ENCODE measurements at regions not wholly inside any gene's neighbourhood (a gene's known extent, or its start where the extent isn't known, plus 50 kb on each side); places are given as distances from the start of the nearest gene placed in this dataset.

- Histone ChIP-seq H3K79me2 (replicated peaks; ENCODE audit: insufficient read depth) (no peaks in the 10 kb centered on the region), H3K27ac (ENCODE audit: low read depth) (no peak overlapping the region), H3K4me3 (no peak overlapping the region), H3K27me3 (ENCODE audit: insufficient read depth) (0 out of 2 replicates have a peak, but pooled peaks cover 7% of the 10 kb centered on the region), H3F3A (replicated peaks; ENCODE audit: low read depth) (no peaks in the 10 kb centered on the region), H3K9me2 (ENCODE audit: insufficient read depth) (no peaks in the 10 kb centered on the region), H2AFZ (no peak overlapping the region), H3K36me3 (ENCODE audit: insufficient read depth) (no peaks in the 10 kb centered on the region), H3K4me1 (ENCODE audit: insufficient read depth) (no peaks in the 10 kb centered on the region), H4K20me1 (replicated peaks; ENCODE audit: insufficient read depth) (no peaks in the 10 kb centered on the region), H3K4me2 (no peak overlapping the region)
- DNase-seq (ENCODE audit: low spot score) = no peak
- no peak for ATAC-seq
- peaks cover 2% of the 10 kb centered on the region for H3K27me3 Mint-ChIP-seq (ENCODE audit: insufficient read depth, low read depth, poor library complexity)
- H3K9me3 Mint-ChIP-seq = no peaks in the 10 kb centered on the region; the same call in 2 of the 3 replicates
- H3K36me3 Mint-ChIP-seq (ENCODE audit: low read depth) = no peaks in the 10 kb centered on the region
- no peak overlapping the region for H3K4me3 Mint-ChIP-seq
- TF ChIP-seq ETS1 (IDR thresholded peaks at IDR 0.05) (no peak), JUNB (IDR thresholded peaks at IDR 0.05; ENCODE audit: unreplicated experiment) (no peak), ZNF114 (CRISPR knock-in tag; IDR thresholded peaks at IDR 0.05) (no peak), POLR2AphosphoS5 (IDR thresholded peaks at IDR 0.05; ENCODE audit: low read depth) (no peak)
- H3K27ac Mint-ChIP-seq = no peak overlapping the region
- peaks cover 3% of the 10 kb centered on the region; the same call in 2 of the 3 replicates for H3K4me1 Mint-ChIP-seq
Measured at GRCh38 chr10:107451047-107451446, 286.5 kb upstream of the SORCS1 start.

- no peak overlapping the region for H3K27ac Mint-ChIP-seq
- H3F3A ChIP-seq (replicated peaks; ENCODE audit: low read depth) = no peaks in the 10 kb centered on the region
- no peaks in the 10 kb centered on the region for H3K36me3 ChIP-seq (ENCODE audit: insufficient read depth)
- H4K20me1 ChIP-seq (replicated peaks; ENCODE audit: insufficient read depth) = no peaks in the 10 kb centered on the region
- no peaks in the 10 kb centered on the region for H3K9me3 Mint-ChIP-seq
- no peaks in the 10 kb centered on the region for H3K79me2 ChIP-seq (replicated peaks; ENCODE audit: insufficient read depth)
- H3K27ac ChIP-seq (ENCODE audit: low read depth) = no peak overlapping the region
- H3K9me2 ChIP-seq (ENCODE audit: insufficient read depth) = no peaks in the 10 kb centered on the region
- H3K4me1 ChIP-seq (ENCODE audit: insufficient read depth) = no peaks in the 10 kb centered on the region
- H3K4me3 Mint-ChIP-seq = no peak overlapping the region
- H3K27me3 Mint-ChIP-seq (ENCODE audit: insufficient read depth, low read depth, poor library complexity) = peaks cover 2% of the 10 kb centered on the region
- H3K4me2 ChIP-seq = no peak overlapping the region
- H3K4me3 ChIP-seq = no peak overlapping the region
- H3K27me3 ChIP-seq (ENCODE audit: insufficient read depth) = 0 out of 2 replicates have a peak, but pooled peaks cover 7% of the 10 kb centered on the region
- DNase-seq (ENCODE audit: low spot score) = no peak
- H3K4me1 Mint-ChIP-seq = peaks cover 3% of the 10 kb centered on the region; the same call in 2 of the 3 replicates
- H2AFZ ChIP-seq = no peak overlapping the region
- no peaks in the 10 kb centered on the region for H3K36me3 Mint-ChIP-seq (ENCODE audit: low read depth)
- no peak for ATAC-seq
- TF ChIP-seq EZH2phosphoT487 (IDR thresholded peaks at IDR 0.05; ENCODE audit: unreplicated experiment) (no peak), ZNF114 (CRISPR knock-in tag; IDR thresholded peaks at IDR 0.05) (no peak), REST (IDR thresholded peaks at IDR 0.05; ENCODE audit: unreplicated experiment) (no peak), ETS1 (IDR thresholded peaks at IDR 0.05) (no peak), ZNF462 (CRISPR knock-in tag; IDR thresholded peaks at IDR 0.05) (no peak), EZH2 (IDR thresholded peaks at IDR 0.05; ENCODE audit: low read depth, unreplicated experiment) (no peak)
Measured at GRCh38 chr10:107450056-107450455, 285.6 kb upstream of the SORCS1 start.

Data from GM23338 (cell line).